Neural progenitor cell (in vitro differentiated cells): ENCODE measurements at regions not wholly inside any gene's neighbourhood (a gene's known extent, or its start where the extent isn't known, plus 50 kb on each side); places are given as distances from the start of the nearest gene placed in this dataset.

Source experiments
- CTCF ChIP-seq: fragments of 200-600 bp; sonication (generic); IDR thresholded peaks from 2 replicates; pipeline ENCODE4 v1.5.1; 2017; ENCODE audit warnings: antibody characterized with exemption, mild to moderate bottlenecking
- EZH2phosphoT487 ChIP-seq: fragments of 200-600 bp; sonication (generic); IDR thresholded peaks from 2 replicates; pipeline ENCODE4 v1.6.1; 2017; ENCODE audit warnings: antibody characterized with exemption

DNA sequence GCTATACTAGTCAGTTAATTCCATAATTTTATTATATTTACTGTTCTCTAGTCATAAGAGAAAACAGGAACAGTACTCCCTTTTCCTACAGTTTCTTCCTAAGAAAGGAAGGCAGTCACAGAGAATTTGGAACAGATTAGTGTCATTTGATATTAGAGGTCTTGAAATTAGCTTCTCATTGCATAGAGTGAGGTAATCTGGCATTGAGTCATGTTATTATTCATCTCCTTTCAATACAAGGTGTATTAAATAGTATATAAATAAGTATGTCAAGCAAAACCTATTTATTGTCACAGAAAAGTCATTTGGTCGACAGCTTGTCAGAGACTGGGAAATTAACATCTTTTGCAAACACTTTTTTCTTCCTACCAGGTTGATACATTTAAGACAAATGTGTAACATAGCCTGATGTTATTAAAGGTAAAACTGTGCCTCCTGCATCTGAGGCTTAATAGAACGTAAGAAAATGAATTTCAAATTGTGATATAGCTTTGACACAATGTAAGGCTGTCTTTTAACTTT is 753.1 kb upstream of the FRG1 start:
- TF ChIP-seq CTCF (no peak), EZH2phosphoT487 (no peak)
